Left ventricle myocardium inferior (tissue), 1 donor: ENCODE measurements at regions not wholly inside any gene's neighbourhood (a gene's known extent, or its start where the extent isn't known, plus 50 kb on each side); places are given as distances from the start of the nearest gene placed in this dataset.

Experiments
- DNase-seq: peaks from one replicate; pipeline ENCODE4 v3.0.0-alpha.2; 2020
- H3K27ac ChIP-seq: fragments of 200-600 bp; replicated peaks from 2 replicates; pipeline ENCODE4 v1.8.0; 2021
- H3K27me3 ChIP-seq: fragments of 200-600 bp; 2 replicates; pipeline ENCODE4 v1.8.0; 2021; ENCODE audit warnings: low read depth
- H3K36me3 ChIP-seq: fragments of 200-600 bp; 2 replicates; pipeline ENCODE4 v1.8.0; 2021
- H3K4me1 ChIP-seq: fragments of 200-600 bp; 2 replicates; pipeline ENCODE4 v1.8.0; 2021
- H3K4me3 ChIP-seq: fragments of 200-600 bp; 2 replicates; pipeline ENCODE4 v1.8.0; 2021; ENCODE audit warnings: mild to moderate bottlenecking, moderate library complexity
- H3K9me3 ChIP-seq: fragments of 200-600 bp; replicated peaks from 2 replicates; pipeline ENCODE4 v1.8.0; 2021
- intact Hi-C: fragments of 100-400 bp; cut with micrococcal nuclease; formaldehyde crosslinking; loops from one replicate; pipeline ENCODE4 v1.11.0; 2022
- TF ChIP-seq, protein P1 (sequence below): fragments of 200-600 bp; IDR thresholded peaks from 2 replicates; pipeline ENCODE4 v1.8.0; 2021; ENCODE audit warnings: antibody characterized with exemption, mild to moderate bottlenecking, borderline replicate concordance
- donor health status: DM: no; HTN: yes; CAD: no; lungs with severe emphysema.

- Histone ChIP-seq H3K27me3 (no peaks in the 10 kb centered on the region), H3K4me3 (no peak overlapping the region), H3K9me3 (peaks cover 2% of the 10 kb centered on the region), H3K36me3 (no peaks in the 10 kb centered on the region), H3K4me1 (peaks cover 24% of the 10 kb centered on the region), H3K27ac (peak overlapping the region; percentile 7)
- TF ChIP-seq, protein P1, sequence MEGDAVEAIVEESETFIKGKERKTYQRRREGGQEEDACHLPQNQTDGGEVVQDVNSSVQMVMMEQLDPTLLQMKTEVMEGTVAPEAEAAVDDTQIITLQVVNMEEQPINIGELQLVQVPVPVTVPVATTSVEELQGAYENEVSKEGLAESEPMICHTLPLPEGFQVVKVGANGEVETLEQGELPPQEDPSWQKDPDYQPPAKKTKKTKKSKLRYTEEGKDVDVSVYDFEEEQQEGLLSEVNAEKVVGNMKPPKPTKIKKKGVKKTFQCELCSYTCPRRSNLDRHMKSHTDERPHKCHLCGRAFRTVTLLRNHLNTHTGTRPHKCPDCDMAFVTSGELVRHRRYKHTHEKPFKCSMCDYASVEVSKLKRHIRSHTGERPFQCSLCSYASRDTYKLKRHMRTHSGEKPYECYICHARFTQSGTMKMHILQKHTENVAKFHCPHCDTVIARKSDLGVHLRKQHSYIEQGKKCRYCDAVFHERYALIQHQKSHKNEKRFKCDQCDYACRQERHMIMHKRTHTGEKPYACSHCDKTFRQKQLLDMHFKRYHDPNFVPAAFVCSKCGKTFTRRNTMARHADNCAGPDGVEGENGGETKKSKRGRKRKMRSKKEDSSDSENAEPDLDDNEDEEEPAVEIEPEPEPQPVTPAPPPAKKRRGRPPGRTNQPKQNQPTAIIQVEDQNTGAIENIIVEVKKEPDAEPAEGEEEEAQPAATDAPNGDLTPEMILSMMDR = peak; percentile 67
- intact Hi-C loops = no loop called here
- DNase-seq = no peak
Measured at GRCh38 chr10:94076325-94076841, 82.7 kb downstream of the PLCE1 start.

- intact Hi-C loops = no loop called here
- TF ChIP-seq, protein P1 = no peak
- H3K4me3 ChIP-seq = no peak overlapping the region
- peaks cover 6% of the 10 kb centered on the region for H3K9me3 ChIP-seq
- H3K4me1 ChIP-seq = peaks cover 24% of the 10 kb centered on the region
- H3K27me3 ChIP-seq = no peaks in the 10 kb centered on the region
- no peak for DNase-seq
- H3K36me3 ChIP-seq = no peaks in the 10 kb centered on the region
- H3K27ac ChIP-seq = peak overlapping the region; percentile 7
Measured at GRCh38 chr10:94077042-94077441, 83.3 kb downstream of the PLCE1 start.

GRCh38 chr10:94080108-94080507 lies 86.4 kb downstream of the PLCE1 start:
- TF ChIP-seq, protein P1 = no peak
- no peaks in the 10 kb centered on the region for H3K27me3 ChIP-seq
- H3K4me1 ChIP-seq = peaks cover 33% of the 10 kb centered on the region
- intact Hi-C loops = no loop called here
- H3K4me3 ChIP-seq = no peak overlapping the region
- no peak overlapping the region for H3K27ac ChIP-seq
- peaks cover 6% of the 10 kb centered on the region for H3K9me3 ChIP-seq
- DNase-seq = no peak
- H3K36me3 ChIP-seq = no peaks in the 10 kb centered on the region

DNA sequence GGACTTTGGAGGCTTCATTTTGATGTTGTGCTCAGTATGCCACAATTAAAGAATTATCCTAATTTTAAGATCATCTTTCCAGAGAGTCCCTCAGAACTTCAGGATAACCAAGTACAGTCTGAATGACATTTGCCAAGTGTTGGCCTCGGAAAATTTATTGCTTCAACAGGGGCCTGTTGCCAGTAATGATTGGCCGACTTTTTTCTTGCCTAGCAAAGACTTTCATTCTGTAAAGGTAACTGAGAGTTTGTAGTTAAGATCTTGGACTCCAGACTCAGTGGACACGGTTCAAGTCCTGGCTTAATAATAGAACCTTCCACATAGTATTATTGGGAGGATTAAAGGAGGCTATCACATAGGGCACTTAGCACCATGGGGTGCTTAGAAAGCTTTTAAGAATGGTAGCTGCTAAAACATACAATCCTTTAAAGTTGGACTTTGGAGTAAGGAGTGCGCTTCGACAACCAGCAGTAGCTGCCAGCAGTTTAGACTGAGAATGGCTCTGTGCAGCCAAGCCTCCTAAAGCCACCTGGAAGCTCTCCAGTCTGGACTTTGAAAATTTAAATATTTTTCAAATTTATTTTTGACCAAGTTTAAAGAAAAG lies 90.0 kb downstream of the PLCE1 start:
- DNase-seq = no peak
- Histone ChIP-seq H3K9me3 (peaks cover 6% of the 10 kb centered on the region), H3K27me3 (no peaks in the 10 kb centered on the region), H3K36me3 (no peaks in the 10 kb centered on the region), H3K4me1 (peaks cover 23% of the 10 kb centered on the region), H3K27ac (no peak overlapping the region), H3K4me3 (no peak overlapping the region)
- intact Hi-C loops = no loop called here
- TF ChIP-seq, protein P1 = no peak

DNA sequence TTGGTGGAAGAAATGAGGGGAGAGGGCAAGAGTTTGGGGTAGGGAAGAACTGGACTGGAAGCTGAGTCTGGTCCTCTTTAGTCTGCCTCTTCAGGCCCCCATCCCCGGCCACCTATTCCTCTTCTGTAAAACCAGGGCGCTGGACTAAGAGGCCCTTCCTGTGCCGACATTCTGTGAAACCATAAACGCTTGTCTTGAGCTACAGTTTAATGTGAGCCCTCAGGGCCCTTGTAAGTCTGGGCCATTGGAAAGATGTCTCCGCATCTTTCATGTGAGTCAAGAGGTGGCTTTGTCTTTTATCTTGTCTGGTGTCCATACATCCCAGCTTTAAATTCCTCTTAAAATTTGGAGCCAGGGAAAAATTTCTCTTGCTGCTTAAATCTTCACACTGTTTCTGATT lies 90.6 kb downstream of the PLCE1 start:
- H3K36me3 ChIP-seq = no peaks in the 10 kb centered on the region
- no peak overlapping the region for H3K4me3 ChIP-seq
- TF ChIP-seq, protein P1 = no peak
- no peak for DNase-seq
- H3K9me3 ChIP-seq = peaks cover 6% of the 10 kb centered on the region
- H3K4me1 ChIP-seq = peaks cover 23% of the 10 kb centered on the region
- no peaks in the 10 kb centered on the region for H3K27me3 ChIP-seq
- intact Hi-C loops = no loop called here
- H3K27ac ChIP-seq = no peak overlapping the region
